ENCODE measurements at regions not wholly inside any gene's neighbourhood (a gene's known extent, or its start where the extent isn't known, plus 50 kb on each side); places are given as distances from the start of the nearest gene placed in this dataset.

DNA sequence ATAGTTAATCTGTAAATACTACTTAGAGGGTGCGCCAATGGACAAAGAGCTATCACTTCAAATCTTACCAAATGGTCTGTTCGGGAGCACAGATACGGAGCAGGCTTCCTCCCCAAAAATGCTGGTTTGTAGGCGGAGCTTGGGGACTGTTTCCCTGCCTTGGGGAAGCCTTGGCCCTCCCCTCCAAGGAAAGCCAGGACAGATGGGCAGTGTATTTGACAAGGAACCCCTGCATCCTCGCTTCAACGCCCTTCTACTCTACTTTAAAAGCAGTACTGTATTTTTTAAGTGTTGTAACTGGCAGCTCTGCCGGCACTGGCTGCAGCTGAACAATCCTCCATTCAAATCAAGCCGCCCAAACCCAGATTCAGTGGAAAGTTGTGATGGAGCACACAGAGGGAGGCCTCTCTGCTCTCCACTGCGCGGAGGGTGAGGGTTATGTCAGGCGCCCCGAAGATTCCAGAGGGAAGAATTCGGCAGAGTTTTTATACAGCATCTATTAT, 83.1 kb upstream of the FNDC3B start:
- no peak for DNase-seq (ENCODE audit: low spot score)

DNA sequence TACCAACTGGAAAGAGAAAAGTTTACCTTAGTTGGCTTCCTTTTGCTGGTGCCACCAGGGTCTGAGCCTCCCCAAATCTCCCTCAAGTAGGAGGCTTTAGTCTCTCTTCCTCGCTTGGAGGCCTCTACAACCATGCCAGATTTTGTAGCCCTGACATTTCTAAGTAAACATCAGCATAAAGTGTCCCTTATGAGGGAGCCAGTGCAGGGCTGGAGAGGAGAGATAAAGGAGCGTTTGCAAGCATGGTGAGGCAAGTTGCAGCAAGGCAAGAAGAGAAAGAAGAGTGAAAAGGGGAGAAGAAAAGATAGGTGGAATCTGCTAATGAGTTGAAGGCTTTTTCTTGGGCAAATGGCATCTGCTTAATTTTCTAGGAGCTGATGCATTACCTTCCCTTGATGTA, 82.7 kb upstream of the FNDC3B start:
- no peak for DNase-seq (ENCODE audit: low spot score)

DNA sequence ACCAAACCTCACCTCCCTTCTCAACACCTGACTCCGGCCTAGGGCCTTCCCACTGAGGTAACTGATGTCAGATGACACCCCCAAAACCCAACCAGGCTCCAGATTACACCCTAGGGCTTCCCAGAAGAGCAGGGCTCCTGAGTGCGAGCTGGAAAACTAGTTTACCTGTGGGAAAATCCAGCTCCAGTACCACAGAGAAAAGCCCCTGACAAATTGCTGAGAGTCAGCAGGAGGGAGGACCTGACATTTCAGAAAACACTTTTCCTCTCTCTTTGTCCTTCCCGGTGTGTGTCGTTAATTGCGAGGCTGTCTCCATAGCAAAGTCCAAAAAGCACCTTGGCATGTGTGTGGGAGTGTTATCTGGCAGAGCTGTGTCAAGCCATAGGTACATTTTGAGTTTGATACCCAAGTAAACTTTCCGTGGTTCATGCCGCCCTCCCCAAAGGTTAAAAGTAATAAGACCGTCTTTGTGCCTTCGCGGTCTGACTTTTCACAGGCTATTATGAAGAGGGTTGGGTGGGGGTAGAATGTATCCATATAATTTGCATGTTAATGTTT, 79.8 kb upstream of the FNDC3B start:
- DNase-seq (ENCODE audit: low spot score): no peak

GRCh38 chr3:171960159-171960558, 79.2 kb upstream of the FNDC3B start:
- no peak for DNase-seq (ENCODE audit: low spot score)

DNA sequence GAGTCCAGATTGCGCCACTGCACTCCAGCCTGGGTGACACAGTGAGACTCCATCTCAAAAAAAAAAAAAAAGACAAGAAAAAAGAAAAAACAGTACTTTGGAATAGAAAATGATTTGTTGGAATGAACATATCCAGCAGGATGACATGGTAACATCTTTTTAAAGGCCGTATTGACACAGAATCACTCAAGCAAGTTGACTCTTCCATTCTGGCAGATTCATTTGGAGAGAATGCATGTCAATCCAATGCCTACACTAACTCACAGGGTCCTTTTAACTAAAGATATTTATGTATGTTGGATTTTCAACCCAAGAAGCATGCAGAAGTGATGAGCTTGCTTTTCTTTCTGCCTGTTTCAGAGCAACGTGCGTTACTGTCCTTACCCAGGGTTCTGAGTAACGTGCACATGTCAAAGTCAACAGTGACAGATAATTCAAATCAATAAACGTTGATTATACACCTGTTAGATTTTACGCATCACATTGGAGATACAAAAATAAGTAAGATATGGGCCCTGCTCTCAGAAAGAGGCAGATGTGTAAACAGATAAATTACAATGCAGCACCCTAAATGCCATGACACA, 77.1 kb upstream of the FNDC3B start:
- no peak for DNase-seq (ENCODE audit: low spot score)

DNA sequence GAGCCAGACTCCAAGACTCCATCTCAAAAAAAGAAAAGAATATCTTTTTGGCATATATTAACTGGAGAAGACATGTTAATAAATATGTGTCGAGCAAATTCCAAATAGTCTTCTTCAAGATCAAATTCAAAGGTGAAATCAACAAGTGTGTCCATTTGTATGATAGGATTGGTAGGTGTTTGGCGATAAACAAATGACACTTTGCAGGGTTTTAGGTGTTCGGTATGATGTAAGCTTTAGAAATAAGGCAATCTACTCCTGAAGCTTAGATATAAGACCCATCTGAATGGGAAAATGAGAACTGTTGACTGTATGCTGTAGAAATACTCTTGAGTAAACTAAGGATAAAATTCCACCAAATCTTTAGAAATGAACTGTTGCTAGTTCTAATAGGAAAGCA, 75.8 kb upstream of the FNDC3B start:
- DNase-seq (ENCODE audit: low spot score): no peak

- no peak for DNase-seq (ENCODE audit: low spot score)
Measured at GRCh38 chr3:171965067-171965712, 74.2 kb upstream of the FNDC3B start.

GRCh38 chr3:171966533-171967136, 72.7 kb upstream of the FNDC3B start:
- no peak for DNase-seq (ENCODE audit: low spot score)

DNA sequence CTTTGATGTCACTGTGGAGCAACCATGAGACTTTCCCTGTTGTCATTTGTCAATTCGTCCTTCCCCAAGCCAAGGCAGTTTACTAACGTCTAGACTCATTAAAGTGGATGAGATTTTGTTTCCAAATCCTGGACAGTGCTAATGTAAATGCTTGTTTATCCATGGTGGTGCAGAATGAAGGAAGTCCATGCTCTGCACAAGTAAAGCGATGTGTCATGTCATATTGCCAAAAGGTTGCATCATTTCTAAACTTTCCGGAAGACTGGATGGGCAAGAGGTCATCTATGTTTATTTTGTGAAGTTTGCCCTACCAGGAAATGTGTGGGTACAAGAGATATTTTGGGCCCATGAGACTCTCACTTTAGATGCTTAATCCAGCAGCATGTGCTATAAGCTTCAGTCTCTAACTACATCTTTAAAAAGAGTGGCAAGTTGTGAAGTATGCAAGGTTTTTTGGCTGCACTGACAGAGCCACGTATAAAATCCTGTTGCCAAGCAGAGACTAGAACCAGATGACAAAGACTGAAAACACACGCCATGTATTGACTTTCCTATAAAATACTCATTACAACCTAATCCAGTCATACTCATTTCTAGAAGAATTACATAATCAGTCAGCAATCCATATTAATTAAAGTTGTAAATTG, 72.1 kb upstream of the FNDC3B start:
- DNase-seq (ENCODE audit: low spot score): peak; percentile 81

GRCh38 chr3:171967932-171968678, 71.3 kb upstream of the FNDC3B start:
- no peak for DNase-seq (ENCODE audit: low spot score)

DNA sequence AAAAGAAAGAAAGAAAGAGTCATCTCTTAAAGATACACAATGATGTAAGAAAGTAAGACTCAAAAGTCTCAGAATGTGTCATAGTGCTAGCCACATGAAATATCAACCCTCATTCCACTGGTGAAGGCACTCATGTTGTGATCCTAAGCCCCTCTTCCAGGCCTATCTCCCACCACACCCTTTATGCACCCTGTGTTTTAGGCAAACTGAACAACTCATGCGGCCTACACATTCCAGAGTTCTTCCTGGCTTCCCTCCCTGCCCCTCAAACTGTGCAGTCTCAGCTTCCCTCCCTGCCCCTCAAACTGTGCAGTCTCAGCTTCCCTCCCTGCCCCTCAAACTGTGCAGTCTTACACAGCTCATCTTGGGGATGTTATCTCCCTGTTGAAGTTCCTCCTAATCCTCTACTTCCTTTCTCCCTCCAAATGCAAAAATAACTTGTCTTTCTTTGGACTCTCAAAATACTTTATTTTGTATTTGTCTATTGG, 69.0 kb upstream of the FNDC3B start:
- DNase-seq (ENCODE audit: low spot score): no peak

DNA sequence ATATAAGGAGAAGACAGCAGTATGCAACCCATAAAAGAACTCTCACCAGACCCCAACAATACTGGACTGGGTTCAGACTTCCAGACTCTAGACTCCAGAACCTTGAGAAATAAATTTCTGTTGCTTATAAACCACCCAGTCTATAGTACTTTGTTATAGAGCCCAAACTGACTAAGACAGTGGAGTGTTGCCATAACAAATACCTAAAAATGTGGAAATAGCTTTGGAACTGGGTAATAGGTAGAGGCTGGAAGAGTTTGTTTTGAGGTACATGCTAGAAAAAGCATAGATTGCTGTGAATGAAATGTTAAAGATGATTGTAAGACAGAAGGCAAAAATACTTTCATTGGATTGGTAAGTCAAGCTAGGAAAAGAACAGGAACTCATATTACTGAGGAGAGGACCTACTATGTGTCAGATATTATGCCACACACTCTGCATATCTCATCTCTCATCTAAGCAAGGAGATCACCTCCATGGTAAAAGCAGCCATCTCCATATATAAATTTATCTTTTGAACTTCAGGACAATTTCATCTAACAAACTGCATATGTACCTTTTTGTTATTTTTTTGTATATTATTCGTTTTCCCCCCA, 67.4 kb upstream of the FNDC3B start:
- DNase-seq (ENCODE audit: low spot score): no peak

GRCh38 chr3:171972871-171973348, 66.5 kb upstream of the FNDC3B start:
- no peak for DNase-seq (ENCODE audit: low spot score)

DNA sequence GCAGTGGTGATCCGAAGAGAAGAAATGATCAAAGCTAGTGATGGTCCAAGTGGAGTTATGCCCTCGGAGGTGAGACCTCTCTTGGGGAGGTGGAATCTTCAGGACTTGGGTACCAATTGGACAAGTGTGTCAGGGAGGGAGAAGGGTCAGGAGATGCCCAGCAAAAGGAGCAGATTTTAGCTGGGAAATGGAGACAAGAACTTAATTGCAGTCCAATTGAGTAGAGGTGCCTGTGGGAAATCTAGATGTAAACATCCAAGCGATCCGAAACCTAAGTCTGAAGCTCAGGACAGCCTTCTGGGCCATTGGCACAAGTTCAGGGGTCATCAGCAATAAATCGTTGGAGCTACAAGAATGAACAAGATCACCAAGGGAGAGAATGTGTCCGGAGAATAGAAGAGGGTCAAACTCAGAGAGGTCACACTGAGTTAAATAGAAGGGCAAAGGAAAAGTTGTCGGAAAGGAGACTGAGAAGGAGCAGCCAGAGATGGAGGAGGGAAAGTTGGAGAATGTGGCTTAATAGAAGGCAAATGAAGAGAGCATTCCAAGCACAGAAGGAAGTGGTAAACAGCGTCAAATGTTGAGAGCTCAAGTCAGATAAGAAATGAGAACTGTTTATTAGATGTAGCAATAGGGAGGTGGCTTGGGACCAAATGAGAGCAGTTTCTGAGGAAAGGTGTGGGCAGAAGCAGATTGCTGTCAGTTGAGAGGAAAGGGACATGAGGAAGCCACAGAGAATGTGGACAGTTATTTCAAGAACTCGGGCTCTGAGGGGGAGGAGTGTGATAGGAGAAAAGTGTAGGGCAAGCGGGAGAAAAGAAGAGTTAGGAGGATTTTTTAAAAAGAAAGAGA, 64.2 kb upstream of the FNDC3B start:
- no peak for DNase-seq (ENCODE audit: low spot score)

- DNase-seq (ENCODE audit: low spot score): no peak
Measured at GRCh38 chr3:171976526-171976925, 62.9 kb upstream of the FNDC3B start.

- DNase-seq (ENCODE audit: low spot score): no peak
Measured at GRCh38 chr3:171977441-171977840, 61.9 kb upstream of the FNDC3B start.

GRCh38 chr3:171977860-171978259, 61.5 kb upstream of the FNDC3B start:
- no peak for DNase-seq (ENCODE audit: low spot score)

DNA sequence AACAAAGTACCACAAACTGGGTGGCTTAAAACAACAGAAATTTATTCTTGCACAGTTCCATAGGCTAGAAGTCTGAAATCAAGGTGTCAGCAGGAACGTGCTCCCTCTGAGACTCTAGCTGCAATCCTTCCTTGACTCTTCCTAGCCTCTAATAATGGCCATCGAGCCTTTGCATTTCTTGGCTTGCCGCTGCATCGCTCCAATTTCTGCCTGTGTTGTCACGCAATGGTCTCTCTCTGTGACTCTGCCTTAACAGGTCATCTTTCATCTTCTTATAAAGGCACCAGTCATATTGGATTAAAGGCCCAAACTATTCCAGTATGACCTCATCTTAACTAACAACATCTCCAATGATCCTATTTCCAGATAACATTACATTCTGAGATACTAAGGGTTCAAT, 61.0 kb upstream of the FNDC3B start:
- DNase-seq (ENCODE audit: low spot score): no peak

GRCh38 chr3:171979081-171979480, 60.3 kb upstream of the FNDC3B start:
- no peak for DNase-seq (ENCODE audit: low spot score)

DNA sequence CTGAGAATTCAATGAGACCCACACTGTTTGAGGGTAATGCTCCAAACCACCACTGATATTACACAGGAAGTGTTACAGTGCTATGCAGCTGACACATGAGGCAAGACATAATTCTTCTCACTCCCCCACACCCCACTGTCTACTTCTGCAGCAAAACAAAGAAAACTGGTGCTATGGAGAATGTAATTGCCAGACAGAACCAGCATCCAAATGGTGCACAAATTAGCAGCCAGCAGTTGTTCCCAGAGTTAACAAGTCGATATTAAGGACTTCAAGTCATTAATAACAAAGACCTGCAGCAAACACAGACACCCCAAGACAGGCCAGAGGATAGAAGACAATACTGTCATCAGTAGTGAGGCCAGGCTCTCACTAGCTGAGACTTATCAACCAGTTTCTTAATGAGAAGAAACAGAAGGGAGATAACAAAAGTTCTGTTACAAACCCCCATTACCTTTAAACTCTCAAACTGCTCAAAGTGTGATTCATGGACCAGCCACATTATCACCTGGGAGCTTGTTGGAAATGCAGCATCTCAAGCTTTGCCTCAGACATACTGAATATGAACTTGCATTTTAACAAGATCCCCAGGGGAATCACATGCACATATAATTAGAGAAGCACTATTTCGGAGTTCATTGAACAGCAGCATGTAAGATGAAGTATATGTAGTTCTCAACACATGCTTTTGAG, 58.7 kb upstream of the FNDC3B start:
- DNase-seq (ENCODE audit: low spot score): no peak
